Activated B cell treated with CpG ODN at 0.5 μM for 24 hours (primary cell): ENCODE measurements at regions not wholly inside any gene's neighbourhood (a gene's known extent, or its start where the extent isn't known, plus 50 kb on each side); places are given as distances from the start of the nearest gene placed in this dataset.

Experiments
- ATAC-seq: fragments of 200-7000 bp; cut with Tn5 transposase; one replicate; pipeline ENCODE4 v1.10.0; 2021; ENCODE audit warnings: low read depth, mild to moderate bottlenecking, moderate library complexity
- CTCF ChIA-PET: fragments of 350-600 bp; sonication (Branson Sonifier 250); formaldehyde crosslinking; loops from one replicate; lab custom pipeline; 2021; ENCODE audit warnings: antibody characterized with exemption; lab: Charles Lee
- POLR2A ChIA-PET: fragments of 350-600 bp; sonication (Branson Sonifier 250); formaldehyde crosslinking; loops from one replicate; lab custom pipeline; 2021; ENCODE audit warnings: antibody characterized with exemption; lab: Charles Lee
- DNase-seq: peaks from one replicate; pipeline ENCODE4 v3.0.0; 2022
- H3K27ac Mint-ChIP-seq: one replicate; pipeline ENCODE4 v1.8.0; 2020; ENCODE audit warnings: mixed read lengths
- H3K27me3 Mint-ChIP-seq: one replicate; pipeline ENCODE4 v1.8.0; 2021; ENCODE audit warnings: mixed read lengths
- H3K36me3 Mint-ChIP-seq: one replicate; pipeline ENCODE4 v1.8.0; 2021; ENCODE audit warnings: low read depth, mixed read lengths
- H3K4me1 Mint-ChIP-seq: one replicate; pipeline ENCODE4 v1.8.0; 2021; ENCODE audit warnings: mixed read lengths
- H3K4me3 Mint-ChIP-seq: one replicate; pipeline ENCODE4 v1.8.0; 2020; ENCODE audit warnings: mild to moderate bottlenecking, mixed read lengths
- H3K9me3 Mint-ChIP-seq: one replicate; pipeline ENCODE4 v1.8.0; 2020; ENCODE audit warnings: mixed read lengths
- CTCF ChIP-seq: fragments of 200-600 bp; IDR thresholded peaks from one replicate; pipeline ENCODE4 v1.8.0; 2022; ENCODE audit warnings: antibody characterized with exemption, mild to moderate bottlenecking
- intact Hi-C: fragments of 100-400 bp; cut with micrococcal nuclease; formaldehyde crosslinking; loops from one replicate; pipeline ENCODE4 v1.15.1; 2024

- no peak for ATAC-seq
- intact Hi-C loops, result no loop called here
Observed at GRCh38 chr6:4302524-4302923, 167.1 kb upstream of the ECI2 start.

GRCh38 chr6:4301871-4302270, 166.5 kb upstream of the ECI2 start:
- CTCF ChIA-PET, result no interaction called here
- TF ChIP-seq CTCF, result no peak
- intact Hi-C loops, result no loop called here
- POLR2A ChIA-PET, result no interaction called here
- Mint-ChIP-seq H3K4me3 (no peak overlapping the region), H3K9me3 (peaks cover 5% of the 10 kb centered on the region), H3K36me3 (no peaks in the 10 kb centered on the region), H3K27me3 (peaks cover 1% of the 10 kb centered on the region), H3K4me1 (no peaks in the 10 kb centered on the region), H3K27ac (no peak overlapping the region)
- no peak for ATAC-seq
- DNase-seq, result no peak

More at GRCh38 chr6:4302524-4302923, 167.1 kb upstream of the ECI2 start:
- no peaks in the 10 kb centered on the region for H3K4me1 Mint-ChIP-seq
- ChIA-PET CTCF (no interaction called here), POLR2A (no interaction called here)
- H3K27me3 Mint-ChIP-seq, result peaks cover 6% of the 10 kb centered on the region
- H3K27ac Mint-ChIP-seq, result no peak overlapping the region
- DNase-seq, result no peak
- no peak for TF ChIP-seq CTCF
- H3K9me3 Mint-ChIP-seq, result peaks cover 5% of the 10 kb centered on the region
- H3K36me3 Mint-ChIP-seq, result no peaks in the 10 kb centered on the region
- no peak overlapping the region for H3K4me3 Mint-ChIP-seq

GRCh38 chr6:4300917-4301316, 165.5 kb upstream of the ECI2 start:
- Mint-ChIP-seq H3K27ac (no peak overlapping the region), H3K9me3 (peaks cover 5% of the 10 kb centered on the region), H3K4me3 (no peak overlapping the region), H3K4me1 (no peaks in the 10 kb centered on the region), H3K27me3 (peaks cover 1% of the 10 kb centered on the region), H3K36me3 (no peaks in the 10 kb centered on the region)
- TF ChIP-seq CTCF, result no peak
- ChIA-PET POLR2A (no interaction called here), CTCF (no interaction called here)
- DNase-seq (no peak), ATAC-seq (no peak)
- intact Hi-C loops, result no loop called here

- H3K27me3 Mint-ChIP-seq, result peaks cover under 1% of the 10 kb centered on the region
- no peak for TF ChIP-seq CTCF
- H3K4me3 Mint-ChIP-seq, result no peak overlapping the region
- ChIA-PET CTCF (no interaction called here), POLR2A (no interaction called here)
- no peaks in the 10 kb centered on the region for H3K36me3 Mint-ChIP-seq
- no peak for ATAC-seq
- intact Hi-C loops, result no loop called here
- H3K9me3 Mint-ChIP-seq, result peaks cover 5% of the 10 kb centered on the region
- no peak overlapping the region for H3K27ac Mint-ChIP-seq
- no peak for DNase-seq
- no peaks in the 10 kb centered on the region for H3K4me1 Mint-ChIP-seq
Observed at GRCh38 chr6:4299476-4299875, 164.1 kb upstream of the ECI2 start.

- intact Hi-C loops, result no loop called here
- CTCF ChIA-PET, result no interaction called here
- Mint-ChIP-seq H3K4me3 (no peak overlapping the region), H3K36me3 (no peaks in the 10 kb centered on the region), H3K27ac (no peak overlapping the region), H3K27me3 (peaks cover 5% of the 10 kb centered on the region), H3K4me1 (no peaks in the 10 kb centered on the region), H3K9me3 (peaks cover 5% of the 10 kb centered on the region)
- ATAC-seq, result no peak
- no peak for DNase-seq
- POLR2A ChIA-PET, result no interaction called here
- TF ChIP-seq CTCF, result no peak
Observed at GRCh38 chr6:4297348-4297747, 162.0 kb upstream of the ECI2 start.
